IMR-90 (cell line): ENCODE measurements at regions not wholly inside any gene's neighbourhood (a gene's known extent, or its start where the extent isn't known, plus 50 kb on each side); places are given as distances from the start of the nearest gene placed in this dataset.

ENCODE experiments used
- BHLHE40 ChIP-seq: fragments of 150-350 bp; IDR thresholded peaks from 2 replicates; pipeline ENCODE4 v1.6.1; 2016; ENCODE audit warnings: mild to moderate bottlenecking, low read depth, low read length
- CEBPB ChIP-seq: IDR thresholded peaks from 2 replicates; pipeline ENCODE4 v1.6.1; 2012; ENCODE audit warnings: low read depth, low read length, improper control_type of control experiment
- CTCF ChIP-seq: conservative IDR thresholded peaks from 2 replicates; pipeline ENCODE4 v1.5.1; 2012; ENCODE audit warnings: mild to moderate bottlenecking, low read depth, low read length, improper control_type of control experiment
- FOS ChIP-seq: fragments of 150-350 bp; IDR thresholded peaks from 2 replicates; pipeline ENCODE4 v1.6.1; 2016; ENCODE audit warnings: low read depth, low read length
- MAFK ChIP-seq: IDR thresholded peaks from 2 replicates; pipeline ENCODE4 v1.6.1; 2012; ENCODE audit warnings: low read depth, low read length, improper control_type of control experiment
- MXI1 ChIP-seq: IDR thresholded peaks from 2 replicates; pipeline ENCODE4 v1.6.1; 2012; ENCODE audit warnings: low read depth, mild to moderate bottlenecking, low read length, moderate library complexity, borderline replicate concordance
- POLR2A ChIP-seq: IDR thresholded peaks from 2 replicates; pipeline ENCODE4 v1.6.1; 2012; ENCODE audit warnings: mild to moderate bottlenecking, low read depth, low read length
- RAD21 ChIP-seq: IDR thresholded peaks from 2 replicates; pipeline ENCODE4 v1.6.1; 2012; ENCODE audit warnings: low read length, improper control_type of control experiment
- RCOR1 ChIP-seq: IDR thresholded peaks from 2 replicates; pipeline ENCODE4 v1.6.1; 2012; ENCODE audit warnings: mild to moderate bottlenecking, low read length, improper control_type of control experiment; ENCODE audit not compliant: insufficient replicate concordance
- USF2 ChIP-seq: fragments of 150-350 bp; IDR thresholded peaks from 2 replicates; pipeline ENCODE4 v1.6.1; 2017; ENCODE audit warnings: mild to moderate bottlenecking, antibody characterized with exemption, low read length, low read depth

- no peak for TF ChIP-seq CTCF
- TF ChIP-seq RAD21, result no peak
- no peak for TF ChIP-seq MXI1
- no peak for TF ChIP-seq USF2
- TF ChIP-seq FOS, result no peak
- TF ChIP-seq POLR2A, result no peak
- TF ChIP-seq CEBPB, result no peak
- no peak for TF ChIP-seq BHLHE40
- TF ChIP-seq MAFK, result no peak
- TF ChIP-seq RCOR1, result no peak
These were observed 863.2 kb upstream of the GOT2 start for GRCh38 chr16:59597269-59597668.
